ENCODE measurements at regions not wholly inside any gene's neighbourhood (a gene's known extent, or its start where the extent isn't known, plus 50 kb on each side); places are given as distances from the start of the nearest gene placed in this dataset.

GRCh38 chr5:158376679-158377078 is 517.7 kb upstream of the CLINT1 start:
- Mint-ChIP-seq H3K4me3 (no peak overlapping the region), H3K36me3 (ENCODE audit: low read depth) (no peaks in the 10 kb centered on the region), H3K27ac (no peak overlapping the region), H3K27me3 (peaks cover 9% of the 10 kb centered on the region), H3K4me1 (no peaks in the 10 kb centered on the region)
- no peaks in the 10 kb centered on the region for H3K9me3 ChIP-seq (ENCODE audit: control insufficient read depth, low read length, poor library complexity, severe bottlenecking)
- ATAC-seq, result no peak
- no peak for DNase-seq

- H3K4me3 Mint-ChIP-seq, result no peak overlapping the region
- H3K27me3 Mint-ChIP-seq, result peaks cover 4% of the 10 kb centered on the region
- H3K36me3 Mint-ChIP-seq (ENCODE audit: low read depth), result no peaks in the 10 kb centered on the region
- ATAC-seq (no peak), DNase-seq (no peak)
- no peaks in the 10 kb centered on the region for H3K4me1 Mint-ChIP-seq
- no peak overlapping the region for H3K27ac Mint-ChIP-seq
- H3K9me3 ChIP-seq (ENCODE audit: control insufficient read depth, low read length, poor library complexity, severe bottlenecking), result no peaks in the 10 kb centered on the region
Measured at GRCh38 chr5:158375531-158375930, 516.6 kb upstream of the CLINT1 start.

- Mint-ChIP-seq H3K27me3 (peaks cover 9% of the 10 kb centered on the region), H3K4me1 (no peaks in the 10 kb centered on the region), H3K27ac (no peak overlapping the region), H3K36me3 (ENCODE audit: low read depth) (no peaks in the 10 kb centered on the region), H3K4me3 (no peak overlapping the region)
- no peak for DNase-seq
- H3K9me3 ChIP-seq (ENCODE audit: control insufficient read depth, low read length, poor library complexity, severe bottlenecking), result no peaks in the 10 kb centered on the region
- no peak for ATAC-seq
Measured at GRCh38 chr5:158373608-158374395, 514.9 kb upstream of the CLINT1 start.

GRCh38 chr5:158369241-158369640 is 510.3 kb upstream of the CLINT1 start:
- Mint-ChIP-seq H3K4me1 (no peaks in the 10 kb centered on the region), H3K27me3 (peaks cover 9% of the 10 kb centered on the region)
- ATAC-seq, result no peak

GRCh38 chr5:158368686-158369085 is 509.7 kb upstream of the CLINT1 start:
- no peak overlapping the region for H3K27ac Mint-ChIP-seq
- H3K27me3 Mint-ChIP-seq, result peaks cover 9% of the 10 kb centered on the region
- no peaks in the 10 kb centered on the region for H3K4me1 Mint-ChIP-seq
- no peaks in the 10 kb centered on the region for H3K9me3 ChIP-seq (ENCODE audit: control insufficient read depth, low read length, poor library complexity, severe bottlenecking)
- no peak for ATAC-seq
- no peak overlapping the region for H3K4me3 Mint-ChIP-seq
- DNase-seq, result no peak
- H3K36me3 Mint-ChIP-seq (ENCODE audit: low read depth), result no peaks in the 10 kb centered on the region

More at GRCh38 chr5:158369241-158369640, 510.3 kb upstream of the CLINT1 start:
- DNase-seq, result no peak
- H3K4me3 Mint-ChIP-seq, result no peak overlapping the region
- H3K36me3 Mint-ChIP-seq (ENCODE audit: low read depth), result no peaks in the 10 kb centered on the region
- no peak overlapping the region for H3K27ac Mint-ChIP-seq
- H3K9me3 ChIP-seq (ENCODE audit: control insufficient read depth, low read length, poor library complexity, severe bottlenecking), result no peaks in the 10 kb centered on the region

GRCh38 chr5:158364367-158364766 is 505.4 kb upstream of the CLINT1 start:
- no peaks in the 10 kb centered on the region for H3K9me3 ChIP-seq (ENCODE audit: control insufficient read depth, low read length, poor library complexity, severe bottlenecking)
- Mint-ChIP-seq H3K36me3 (ENCODE audit: low read depth) (no peaks in the 10 kb centered on the region), H3K27me3 (peaks cover 15% of the 10 kb centered on the region), H3K4me3 (no peak overlapping the region), H3K27ac (no peak overlapping the region), H3K4me1 (no peaks in the 10 kb centered on the region)
- no peak for DNase-seq
- ATAC-seq, result no peak

GRCh38 chr5:158354958-158355357 is 496.0 kb upstream of the CLINT1 start:
- no peaks in the 10 kb centered on the region for H3K9me3 ChIP-seq (ENCODE audit: control insufficient read depth, low read length, poor library complexity, severe bottlenecking)
- Mint-ChIP-seq H3K36me3 (ENCODE audit: low read depth) (no peaks in the 10 kb centered on the region), H3K4me1 (no peaks in the 10 kb centered on the region), H3K27me3 (peaks cover 25% of the 10 kb centered on the region), H3K27ac (no peak overlapping the region), H3K4me3 (no peak overlapping the region)
- ATAC-seq (no peak), DNase-seq (no peak)

- H3K36me3 Mint-ChIP-seq (ENCODE audit: low read depth), result no peaks in the 10 kb centered on the region
- H3K4me3 Mint-ChIP-seq, result no peak overlapping the region
- no peaks in the 10 kb centered on the region for H3K4me1 Mint-ChIP-seq
- peaks cover 25% of the 10 kb centered on the region for H3K27me3 Mint-ChIP-seq
- no peak for DNase-seq
- H3K27ac Mint-ChIP-seq, result no peak overlapping the region
- no peaks in the 10 kb centered on the region for H3K9me3 ChIP-seq (ENCODE audit: control insufficient read depth, low read length, poor library complexity, severe bottlenecking)
- ATAC-seq, result no peak
Measured at GRCh38 chr5:158351485-158352125, 492.7 kb upstream of the CLINT1 start.

- ATAC-seq, result no peak
- peaks cover 16% of the 10 kb centered on the region for H3K27me3 Mint-ChIP-seq
Measured at GRCh38 chr5:158349987-158350386, 491.0 kb upstream of the CLINT1 start.

GRCh38 chr5:158344376-158344775 is 485.4 kb upstream of the CLINT1 start:
- Mint-ChIP-seq H3K4me3 (no peak overlapping the region), H3K27ac (no peak overlapping the region), H3K4me1 (no peaks in the 10 kb centered on the region), H3K27me3 (peaks cover 11% of the 10 kb centered on the region), H3K36me3 (ENCODE audit: low read depth) (peaks cover 2% of the 10 kb centered on the region)
- ATAC-seq, result no peak
- DNase-seq, result no peak
- no peaks in the 10 kb centered on the region for H3K9me3 ChIP-seq (ENCODE audit: control insufficient read depth, low read length, poor library complexity, severe bottlenecking)

More at GRCh38 chr5:158349987-158350386, 491.0 kb upstream of the CLINT1 start:
- Mint-ChIP-seq H3K36me3 (ENCODE audit: low read depth) (peaks cover 2% of the 10 kb centered on the region), H3K27ac (no peak overlapping the region), H3K4me3 (no peak overlapping the region), H3K4me1 (no peaks in the 10 kb centered on the region)
- no peak for DNase-seq
- H3K9me3 ChIP-seq (ENCODE audit: control insufficient read depth, low read length, poor library complexity, severe bottlenecking), result no peaks in the 10 kb centered on the region

GRCh38 chr5:158340608-158341007 is 481.7 kb upstream of the CLINT1 start:
- Mint-ChIP-seq H3K27ac (no peak overlapping the region), H3K27me3 (peaks cover 13% of the 10 kb centered on the region), H3K36me3 (ENCODE audit: low read depth) (no peaks in the 10 kb centered on the region), H3K4me3 (no peak overlapping the region), H3K4me1 (no peaks in the 10 kb centered on the region)
- no peak for DNase-seq
- no peak for ATAC-seq
- no peaks in the 10 kb centered on the region for H3K9me3 ChIP-seq (ENCODE audit: control insufficient read depth, low read length, poor library complexity, severe bottlenecking)

- ATAC-seq (no peak), DNase-seq (no peak)
- peaks cover 7% of the 10 kb centered on the region for H3K27me3 Mint-ChIP-seq
- H3K4me3 Mint-ChIP-seq, result no peak overlapping the region
- no peaks in the 10 kb centered on the region for H3K9me3 ChIP-seq (ENCODE audit: control insufficient read depth, low read length, poor library complexity, severe bottlenecking)
- H3K27ac Mint-ChIP-seq, result no peak overlapping the region
- H3K36me3 Mint-ChIP-seq (ENCODE audit: low read depth), result no peaks in the 10 kb centered on the region
- H3K4me1 Mint-ChIP-seq, result no peaks in the 10 kb centered on the region
Measured at GRCh38 chr5:158326256-158326655, 467.3 kb upstream of the CLINT1 start.

GRCh38 chr5:158324236-158324635 is 465.3 kb upstream of the CLINT1 start:
- DNase-seq, result no peak
- Mint-ChIP-seq H3K4me1 (no peaks in the 10 kb centered on the region), H3K4me3 (no peak overlapping the region), H3K27me3 (peaks cover 7% of the 10 kb centered on the region), H3K27ac (no peak overlapping the region), H3K36me3 (ENCODE audit: low read depth) (no peaks in the 10 kb centered on the region)
- ATAC-seq, result no peak
- H3K9me3 ChIP-seq (ENCODE audit: control insufficient read depth, low read length, poor library complexity, severe bottlenecking), result no peaks in the 10 kb centered on the region

GRCh38 chr5:158322620-158323019 is 463.7 kb upstream of the CLINT1 start:
- Mint-ChIP-seq H3K27ac (no peak overlapping the region), H3K4me3 (no peak overlapping the region), H3K27me3 (peaks cover 7% of the 10 kb centered on the region), H3K36me3 (ENCODE audit: low read depth) (no peaks in the 10 kb centered on the region), H3K4me1 (no peaks in the 10 kb centered on the region)
- ATAC-seq, result no peak
- DNase-seq, result no peak
- H3K9me3 ChIP-seq (ENCODE audit: control insufficient read depth, low read length, poor library complexity, severe bottlenecking), result no peaks in the 10 kb centered on the region
